Retinal pigment epithelial cell (primary cell): ENCODE measurements at regions not wholly inside any gene's neighbourhood (a gene's known extent, or its start where the extent isn't known, plus 50 kb on each side); places are given as distances from the start of the nearest gene placed in this dataset.

Source experiments
- DNase-seq: peaks from one replicate; pipeline ENCODE4 v3.0.0-alpha.2; 2010; ENCODE audit warnings: low read depth
- H3K4me3 ChIP-seq: 2 replicates; pipeline ENCODE4 v1.5.1; 2011; ENCODE audit warnings: mild to moderate bottlenecking, low read length, control low read depth, moderate library complexity
- CTCF ChIP-seq: conservative IDR thresholded peaks from 2 replicates; pipeline ENCODE4 v1.5.1; 2011; ENCODE audit warnings: low read depth, low read length, control low read depth, inconsistent platforms

- no peak for TF ChIP-seq CTCF
- no peak for DNase-seq
- H3K4me3 ChIP-seq, result no peak overlapping the region
These were observed 56.0 kb downstream of the EN1 start for GRCh38 chr2:118791483-118791882.

- no peak for TF ChIP-seq CTCF
- no peak for DNase-seq
- no peak overlapping the region for H3K4me3 ChIP-seq
These were observed 60.7 kb downstream of the EN1 start for GRCh38 chr2:118786746-118787145.

GRCh38 chr2:118784860-118785259 is 62.6 kb downstream of the EN1 start:
- TF ChIP-seq CTCF, result no peak
- H3K4me3 ChIP-seq, result no peak overlapping the region
- no peak for DNase-seq

- no peak for TF ChIP-seq CTCF
- no peak for DNase-seq
- H3K4me3 ChIP-seq, result no peak overlapping the region
These were observed 68.1 kb downstream of the EN1 start for GRCh38 chr2:118779362-118779761.

GRCh38 chr2:118774458-118775133 is 72.9 kb downstream of the EN1 start:
- H3K4me3 ChIP-seq, result peak overlapping the region; percentile 46

GRCh38 chr2:118773826-118774225 is 73.6 kb downstream of the EN1 start:
- H3K4me3 ChIP-seq, result no peak overlapping the region
- no peak for TF ChIP-seq CTCF
- no peak for DNase-seq

More at GRCh38 chr2:118774458-118775133, 72.9 kb downstream of the EN1 start:
- DNase-seq, result no peak
- TF ChIP-seq CTCF, result no peak

GRCh38 chr2:118772487-118773200 is 74.8 kb downstream of the EN1 start:
- no peak overlapping the region for H3K4me3 ChIP-seq
- DNase-seq, result no peak
- no peak for TF ChIP-seq CTCF
